HG03558 (cell line): ENCODE measurements at regions not wholly inside any gene's neighbourhood (a gene's known extent, or its start where the extent isn't known, plus 50 kb on each side); places are given as distances from the start of the nearest gene placed in this dataset.

ENCODE experiments used
- ATAC-seq: cut with Tn5 transposase; IDR thresholded peaks from one replicate; pipeline ENCODE4 v1.9.1; 2021; ENCODE audit warnings: moderate number of reproducible peaks; ENCODE audit not compliant: unreplicated experiment; ENCODE audit errors: extremely low read depth

DNA sequence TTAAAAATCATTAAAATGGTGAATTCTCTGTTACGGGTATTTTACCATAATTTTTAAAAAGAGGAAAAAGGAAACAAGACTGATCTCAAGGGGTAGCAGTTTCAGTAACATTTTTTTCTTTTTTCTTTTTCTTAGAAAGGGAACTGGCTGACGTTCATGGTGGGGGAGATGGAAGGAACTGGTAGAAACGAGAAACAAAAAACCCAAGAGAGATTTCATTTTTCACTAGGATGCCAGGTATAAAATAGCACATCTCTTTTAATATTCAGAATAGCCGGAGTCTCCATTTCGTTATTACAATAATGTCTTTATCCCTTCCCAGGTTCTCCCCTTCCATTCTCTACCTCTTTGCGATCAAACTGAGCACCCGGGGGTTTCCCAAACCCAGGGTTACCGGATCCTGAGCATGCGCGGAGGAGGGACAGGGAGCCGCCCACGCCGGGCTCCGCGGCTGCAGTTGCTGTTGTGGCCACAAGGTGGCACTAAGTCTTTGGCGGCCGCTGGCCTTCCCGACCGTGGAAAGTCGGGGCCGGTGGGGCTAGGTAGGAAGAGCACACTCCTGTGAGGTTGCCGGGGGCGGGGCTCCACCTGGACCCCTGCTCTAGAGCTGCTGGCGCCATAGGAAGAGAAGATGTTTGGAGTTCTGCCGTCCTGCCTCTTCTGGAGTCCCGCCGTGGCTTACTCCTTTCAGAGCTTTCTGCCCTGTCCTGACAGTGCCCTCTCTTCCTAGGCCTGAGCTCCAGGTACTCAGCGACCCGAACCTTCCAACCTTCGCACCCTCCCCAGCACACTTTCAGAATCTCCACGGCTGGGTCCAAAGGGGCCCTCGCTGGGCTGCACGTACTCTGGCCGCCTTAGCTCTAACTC is 146.8 kb downstream of the SH3BGRL2 start:
- peak; percentile 76 for ATAC-seq

GRCh38 chr6:79776076-79776475 is 144.9 kb downstream of the SH3BGRL2 start:
- ATAC-seq = no peak

DNA sequence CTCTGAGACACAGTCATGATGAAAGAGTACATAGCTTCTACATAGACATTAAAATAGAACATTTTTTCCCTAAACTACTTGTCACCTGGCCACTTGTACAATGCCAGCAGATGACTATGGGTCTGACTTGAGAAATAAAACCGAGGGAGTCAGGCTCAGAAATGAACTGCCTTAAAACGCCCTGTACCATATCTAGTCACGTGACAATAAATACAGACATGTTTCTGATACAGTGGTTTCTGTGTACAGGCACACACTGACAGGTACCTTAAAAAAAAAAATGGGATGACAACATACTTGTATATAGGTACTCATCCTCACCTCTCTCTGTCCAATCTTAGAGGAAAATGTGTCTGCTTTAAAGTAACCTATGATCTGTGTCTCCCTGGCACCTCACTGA is 144.1 kb downstream of the SH3BGRL2 start:
- ATAC-seq = no peak

GRCh38 chr6:79764747-79765146 is 133.6 kb downstream of the SH3BGRL2 start:
- no peak for ATAC-seq

GRCh38 chr6:79763301-79763700 is 132.2 kb downstream of the SH3BGRL2 start:
- ATAC-seq = no peak

- ATAC-seq = no peak
These were observed 131.2 kb downstream of the SH3BGRL2 start for GRCh38 chr6:79762370-79762769.

DNA sequence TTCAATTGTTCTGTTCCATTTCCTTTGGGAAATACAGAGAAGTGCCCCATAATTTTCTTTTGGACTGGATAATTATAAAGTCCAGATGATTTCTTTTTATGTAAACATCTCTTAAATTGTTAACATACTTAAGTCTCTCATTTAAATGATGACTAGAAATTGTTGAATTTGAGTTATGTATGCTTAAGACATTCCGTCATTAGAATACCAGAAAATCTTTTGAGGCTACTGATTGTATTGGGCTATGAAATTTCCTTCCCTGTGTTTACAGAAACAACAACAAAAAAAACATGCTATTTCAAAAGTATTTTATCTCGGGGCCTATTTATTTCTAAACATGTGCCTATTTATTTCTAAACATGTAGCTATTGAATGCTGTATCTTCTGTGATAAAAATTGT is 125.4 kb downstream of the SH3BGRL2 start:
- ATAC-seq = no peak

- ATAC-seq = no peak
These were observed 124.8 kb downstream of the SH3BGRL2 start for GRCh38 chr6:79755967-79756366.
